CD14-positive monocyte (primary cell): ENCODE measurements at regions not wholly inside any gene's neighbourhood (a gene's known extent, or its start where the extent isn't known, plus 50 kb on each side); places are given as distances from the start of the nearest gene placed in this dataset.

ENCODE experiments used
- DNase-seq, 3 donors: peaks; one replicate each; pipeline ENCODE4 v3.0.0-alpha.2; 2011 to 2022
- H2AFZ ChIP-seq: 2 replicates; pipeline ENCODE4 v1.6.0; 2012; ENCODE audit warnings: mild to moderate bottlenecking, low read depth, low read length, inconsistent platforms; ENCODE audit not compliant: insufficient read depth, poor library complexity, severe bottlenecking
- H3K27ac ChIP-seq, 2 donors: 1 replicate in 1 of 2; 2 replicates in 1 of 2; pipeline ENCODE4 v1.5.1; 2012 to 2013; ENCODE audit warnings: low read length in 2 of 2, control low read depth in 1 of 2, inconsistent platforms in 1 of 2, low read depth in 1 of 2, mild to moderate bottlenecking in 1 of 2
- H3K27me3 ChIP-seq, 2 donors: one replicate each; pipeline versions ENCODE4 v1.6.0 to v1.6.1; 2011 to 2013; ENCODE audit warnings: low read length in 2 of 2; ENCODE audit not compliant: control insufficient read depth in 2 of 2, insufficient read depth in 2 of 2
- H3K36me3 ChIP-seq, 2 donors: replicated peaks in 1 of 2; 1 replicate in 1 of 2; 2 replicates in 1 of 2; pipeline versions ENCODE4 v1.5.1 to v1.6.1; 2012 to 2013; ENCODE audit warnings: low read length in 2 of 2, control low read depth in 1 of 2, inconsistent platforms in 1 of 2, mild to moderate bottlenecking in 1 of 2; ENCODE audit not compliant: insufficient read depth in 2 of 2, control insufficient read depth in 1 of 2
- H3K4me1 ChIP-seq, 2 donors: 1 replicate in 1 of 2; 2 replicates in 1 of 2; pipeline versions ENCODE4 v1.5.1 to v1.6.1; 2012 to 2013; ENCODE audit warnings: low read length in 2 of 2, control low read depth in 1 of 2, inconsistent platforms in 1 of 2, mild to moderate bottlenecking in 1 of 2, moderate library complexity in 1 of 2; ENCODE audit not compliant: insufficient read depth in 2 of 2, control insufficient read depth in 1 of 2
- H3K4me2 ChIP-seq: replicated peaks from 2 replicates; pipeline ENCODE3; 2012; ENCODE audit warnings: low read length, moderate library complexity, mild to moderate bottlenecking; ENCODE audit not compliant: poor library complexity, severe bottlenecking; ENCODE audit errors: extremely low read depth
- H3K4me3 ChIP-seq, 3 experiments: fragments of 200-600 bp in 1 of 3; sonication (generic) in 1 of 3; replicated peaks in 1 of 3; 1 replicate in 2 of 3; 2 replicates in 1 of 3; pipeline ENCODE4 v1.5.1; 2011 to 2013; ENCODE audit warnings: low read length in 3 of 3, mild to moderate bottlenecking in 3 of 3, control low read depth in 2 of 3, low read depth in 2 of 3, inconsistent platforms in 1 of 3, moderate library complexity in 1 of 3
- H3K79me2 ChIP-seq: 2 replicates; pipeline ENCODE4 v1.6.0; 2012; ENCODE audit warnings: mild to moderate bottlenecking, control low read depth, inconsistent platforms, low read length, moderate library complexity; ENCODE audit not compliant: insufficient read depth
- H3K9ac ChIP-seq: 2 replicates; pipeline ENCODE4 v1.6.0; 2017; ENCODE audit warnings: low read length, mild to moderate bottlenecking; ENCODE audit not compliant: insufficient read depth, poor library complexity, severe bottlenecking
- H3K9me3 ChIP-seq, 2 donors: replicated peaks in 1 of 2; 1 replicate in 1 of 2; 2 replicates in 1 of 2; pipeline versions ENCODE4 v1.5.1 to v1.6.1; 2012 to 2013; ENCODE audit warnings: low read length in 2 of 2, control low read depth in 1 of 2; ENCODE audit not compliant: control insufficient read depth in 1 of 2, insufficient read depth in 1 of 2
- H4K20me1 ChIP-seq: 2 replicates; pipeline ENCODE4 v1.6.0; 2012; ENCODE audit warnings: mild to moderate bottlenecking, low read length, control low read depth, moderate library complexity; ENCODE audit not compliant: insufficient read depth
- H3K27ac Mint-ChIP-seq, 7 donors: one replicate each; pipeline ENCODE4 v1.8.0; 2020; ENCODE audit warnings: mild to moderate bottlenecking in 7 of 7, mixed read lengths in 7 of 7, moderate library complexity in 6 of 7, inconsistent platforms in 2 of 7
- H3K27me3 Mint-ChIP-seq, 3 donors: one replicate each; pipeline ENCODE4 v1.8.0; 2021 to 2022; ENCODE audit warnings: low read depth in 3 of 3, mild to moderate bottlenecking in 3 of 3, mixed read lengths in 3 of 3, moderate library complexity in 3 of 3, inconsistent platforms in 1 of 3
- H3K36me3 Mint-ChIP-seq, 2 donors: one replicate each; pipeline ENCODE4 v1.8.0; 2020; ENCODE audit warnings: mixed read lengths in 2 of 2, inconsistent platforms in 1 of 2, mild to moderate bottlenecking in 1 of 2
- H3K4me1 Mint-ChIP-seq: one replicate; pipeline ENCODE4 v1.8.0; 2020; ENCODE audit warnings: mild to moderate bottlenecking, mixed read lengths
- H3K4me3 Mint-ChIP-seq, 2 donors: one replicate each; pipeline ENCODE4 v1.8.0; 2020; ENCODE audit warnings: mild to moderate bottlenecking in 2 of 2, mixed read lengths in 2 of 2, moderate library complexity in 1 of 2
- H3K9me3 Mint-ChIP-seq, 7 donors: one replicate each; pipeline ENCODE4 v1.8.0; 2020 to 2022; ENCODE audit warnings: mixed read lengths in 7 of 7, mild to moderate bottlenecking in 6 of 7, moderate library complexity in 6 of 7, inconsistent platforms in 2 of 7
- WGBS: methylation state at CpG from one replicate; pipeline ENCODE4 v1.1.5; 2013; ENCODE audit warnings: missing lambda C conversion rate; ENCODE audit not compliant: insufficient coverage; 5-methylcytosine and 5-hydroxymethylcytosine counted together
- intact Hi-C, 2 donors: fragments of 100-400 bp; cut with micrococcal nuclease; formaldehyde crosslinking; loops; one replicate each; pipeline versions ENCODE4 v1.15.0 to v1.15.1; 2023
- TF ChIP-seq, protein P1 (sequence below): fragments of 200-600 bp; IDR thresholded peaks from one replicate; pipeline ENCODE4 v1.8.0; 2022; ENCODE audit warnings: antibody characterized with exemption, mild to moderate bottlenecking

DNA sequence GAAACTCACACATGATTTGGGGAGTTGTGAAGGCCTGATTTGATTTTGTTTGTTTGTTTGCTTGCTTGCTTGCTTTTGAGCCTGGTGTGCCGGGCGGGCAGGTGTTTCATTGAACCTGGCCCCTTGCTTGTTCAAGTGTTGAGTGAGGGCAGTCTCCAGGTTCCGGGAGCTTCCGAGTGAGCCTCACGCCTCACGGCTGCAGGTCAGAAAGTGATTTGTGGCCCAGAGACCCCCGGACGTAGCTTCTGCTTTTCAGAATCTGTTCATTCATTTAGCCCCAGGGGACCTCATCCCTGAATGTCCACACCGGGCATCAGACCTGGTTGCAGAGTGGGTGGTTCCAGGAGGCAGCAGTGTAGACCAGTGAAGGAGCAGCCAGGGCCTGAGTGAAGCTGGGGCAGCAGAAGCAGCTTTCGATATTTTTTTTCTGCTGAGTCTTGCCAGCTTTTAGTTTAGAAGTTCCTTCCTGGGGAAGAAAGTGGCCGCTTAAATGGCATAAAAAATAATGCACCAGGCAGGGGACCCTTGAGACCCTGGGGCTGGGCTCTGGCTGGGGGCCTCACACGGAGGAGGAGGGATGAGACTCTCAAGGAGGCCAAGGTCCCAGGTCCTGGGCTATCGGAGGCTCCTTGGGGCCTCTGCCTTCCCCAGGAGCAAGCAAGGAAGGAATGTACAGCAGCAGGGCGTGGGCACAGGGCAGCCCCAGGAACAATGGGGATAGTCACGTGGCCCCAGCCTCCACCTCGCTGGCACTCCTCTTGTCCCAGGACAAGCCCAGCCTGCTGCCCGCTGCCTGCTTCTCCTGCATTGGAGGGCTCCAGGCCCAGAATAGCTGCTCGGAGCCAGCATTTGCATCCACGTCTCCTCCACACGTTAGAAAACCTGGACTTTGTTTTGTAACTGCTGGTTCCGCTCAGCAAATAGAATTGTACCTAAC lies 89.2 kb upstream of the BHLHE23 start:
- no peak for DNase-seq
- Histone ChIP-seq H3K4me1 (no peaks in the 10 kb centered on the region), H3K79me2 (no peaks in the 10 kb centered on the region), H3K4me2 (no peak overlapping the region), H3K9me3 (no peaks in the 10 kb centered on the region), H2AFZ (no peak overlapping the region), H3K36me3 (no peaks in the 10 kb centered on the region), H3K9ac (no peak overlapping the region), H3K27ac (no peak overlapping the region), H3K4me3 (no peak overlapping the region), H3K27me3 (no peaks in the 10 kb centered on the region), H4K20me1 (no peaks in the 10 kb centered on the region)
- peaks cover 4 to 10% (median 7%) of the 10 kb centered on the region in 3 donors for H3K27me3 Mint-ChIP-seq
- intact Hi-C loops = no loop called here
- peaks cover 0 to under 1% (median 0%) of the 10 kb centered on the region in 7 donors for H3K9me3 Mint-ChIP-seq
- H3K27ac Mint-ChIP-seq = no peak overlapping the region
- TF ChIP-seq, protein P1, sequence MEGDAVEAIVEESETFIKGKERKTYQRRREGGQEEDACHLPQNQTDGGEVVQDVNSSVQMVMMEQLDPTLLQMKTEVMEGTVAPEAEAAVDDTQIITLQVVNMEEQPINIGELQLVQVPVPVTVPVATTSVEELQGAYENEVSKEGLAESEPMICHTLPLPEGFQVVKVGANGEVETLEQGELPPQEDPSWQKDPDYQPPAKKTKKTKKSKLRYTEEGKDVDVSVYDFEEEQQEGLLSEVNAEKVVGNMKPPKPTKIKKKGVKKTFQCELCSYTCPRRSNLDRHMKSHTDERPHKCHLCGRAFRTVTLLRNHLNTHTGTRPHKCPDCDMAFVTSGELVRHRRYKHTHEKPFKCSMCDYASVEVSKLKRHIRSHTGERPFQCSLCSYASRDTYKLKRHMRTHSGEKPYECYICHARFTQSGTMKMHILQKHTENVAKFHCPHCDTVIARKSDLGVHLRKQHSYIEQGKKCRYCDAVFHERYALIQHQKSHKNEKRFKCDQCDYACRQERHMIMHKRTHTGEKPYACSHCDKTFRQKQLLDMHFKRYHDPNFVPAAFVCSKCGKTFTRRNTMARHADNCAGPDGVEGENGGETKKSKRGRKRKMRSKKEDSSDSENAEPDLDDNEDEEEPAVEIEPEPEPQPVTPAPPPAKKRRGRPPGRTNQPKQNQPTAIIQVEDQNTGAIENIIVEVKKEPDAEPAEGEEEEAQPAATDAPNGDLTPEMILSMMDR = no peak
- H3K4me3 Mint-ChIP-seq = no peak overlapping the region
- H3K36me3 Mint-ChIP-seq = no peaks in the 10 kb centered on the region
- no peaks in the 10 kb centered on the region for H3K4me1 Mint-ChIP-seq
- WGBS = 77% methylated on average over 21 of the region's 21 CpGs

DNA sequence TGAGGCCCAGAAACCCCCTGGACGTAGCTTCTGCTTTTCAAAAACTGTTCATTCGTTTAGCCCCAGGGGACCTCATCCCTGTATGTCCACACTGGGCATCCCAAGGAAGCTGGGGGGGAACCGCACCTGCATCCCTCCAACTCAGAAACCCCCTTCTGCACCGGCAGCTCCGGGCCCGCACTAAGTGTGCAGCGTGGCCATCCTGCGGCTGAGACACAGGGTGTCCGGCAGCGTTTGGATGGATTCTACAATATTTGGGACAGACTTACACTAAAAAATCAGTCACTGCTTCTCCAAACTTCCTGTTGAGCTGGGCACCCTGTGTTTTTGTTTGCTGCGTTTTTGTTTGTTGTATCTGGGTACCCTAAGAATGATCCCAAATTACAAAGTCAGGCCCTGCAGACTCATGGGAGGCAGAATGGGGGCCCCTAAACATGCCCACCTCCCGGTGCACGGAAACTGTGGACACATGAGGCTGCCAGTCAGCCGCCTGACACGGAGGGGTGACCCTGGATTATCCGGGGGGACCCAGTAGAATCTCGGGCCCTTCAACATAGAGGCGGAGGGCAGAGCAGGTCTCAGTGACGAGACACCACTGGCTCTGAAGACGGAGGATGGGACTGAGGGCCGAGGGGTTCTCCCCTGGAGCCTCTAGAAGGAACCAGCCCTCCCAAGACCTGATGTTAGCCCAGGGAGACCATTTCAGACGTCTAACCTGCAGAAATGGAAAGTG lies 88.2 kb upstream of the BHLHE23 start:
- Histone ChIP-seq H3K4me3 (no peak overlapping the region), H3K9ac (no peak overlapping the region), H2AFZ (no peak overlapping the region), H3K9me3 (no peaks in the 10 kb centered on the region), H3K79me2 (no peaks in the 10 kb centered on the region), H3K4me1 (no peaks in the 10 kb centered on the region), H3K27ac (no peak overlapping the region), H3K27me3 (no peaks in the 10 kb centered on the region), H3K4me2 (no peak overlapping the region), H3K36me3 (no peaks in the 10 kb centered on the region), H4K20me1 (no peaks in the 10 kb centered on the region)
- WGBS = 83% methylated on average over 21 of the region's 22 CpGs
- no peaks in the 10 kb centered on the region for H3K36me3 Mint-ChIP-seq
- no peak overlapping the region for H3K27ac Mint-ChIP-seq
- H3K27me3 Mint-ChIP-seq = peaks cover 2 to 7% (median 4%) of the 10 kb centered on the region in 3 donors
- intact Hi-C loops = no loop called here
- DNase-seq = no peak
- no peaks in the 10 kb centered on the region for H3K4me1 Mint-ChIP-seq
- TF ChIP-seq, protein P1 = no peak
- no peaks in the 10 kb centered on the region for H3K9me3 Mint-ChIP-seq
- no peak overlapping the region for H3K4me3 Mint-ChIP-seq
